Activated CD4-positive, alpha-beta T cell treated with anti-CD3 and anti-CD28 coated beads for 4 hours (primary cell): ENCODE measurements at regions not wholly inside any gene's neighbourhood (a gene's known extent, or its start where the extent isn't known, plus 50 kb on each side); places are given as distances from the start of the nearest gene placed in this dataset.

ENCODE experiments used
- DNase-seq, 2 donors: peaks; one replicate each; pipeline ENCODE4 v3.0.0-alpha.2; 2020

- DNase-seq, result no peak
These were observed 57.2 kb upstream of the UBE2E1 start for GRCh38 chr3:23748398-23749110.

- DNase-seq, result no peak
These were observed 56.1 kb upstream of the UBE2E1 start for GRCh38 chr3:23749609-23750008.

GRCh38 chr3:23750573-23751210 is 55.1 kb upstream of the UBE2E1 start:
- no peak for DNase-seq

- DNase-seq, result no peak
These were observed 54.5 kb upstream of the UBE2E1 start for GRCh38 chr3:23751212-23751723.

- no peak for DNase-seq
These were observed 53.6 kb upstream of the UBE2E1 start for GRCh38 chr3:23752126-23752525.

- no peak for DNase-seq
These were observed 51.5 kb upstream of the UBE2E1 start for GRCh38 chr3:23754215-23754614.
